Ishikawa (cell line): ENCODE measurements at regions not wholly inside any gene's neighbourhood (a gene's known extent, or its start where the extent isn't known, plus 50 kb on each side); places are given as distances from the start of the nearest gene placed in this dataset.

Source experiments
- CEBPB ChIP-seq: IDR thresholded peaks from 2 replicates; pipeline ENCODE4 v1.6.1; 2012
- EGR1 ChIP-seq: IDR thresholded peaks from 2 replicates; pipeline ENCODE4 v1.6.1; 2012
- EP300 ChIP-seq: IDR thresholded peaks from 2 replicates; pipeline ENCODE4 v1.6.1; 2012; ENCODE audit warnings: borderline replicate concordance
- FOXM1 ChIP-seq: IDR thresholded peaks from 2 replicates; pipeline ENCODE4 v1.6.1; 2012; ENCODE audit warnings: low read depth, borderline replicate concordance
- MAX ChIP-seq: IDR thresholded peaks from 2 replicates; pipeline ENCODE4 v1.6.1; 2012
- NFIC ChIP-seq: IDR thresholded peaks from 2 replicates; pipeline ENCODE4 v1.6.1; 2012
- REST ChIP-seq: IDR thresholded peaks from 2 replicates; pipeline ENCODE4 v1.6.1; 2012; ENCODE audit warnings: low read depth, mild to moderate bottlenecking
- TAF1 ChIP-seq: IDR thresholded peaks from 2 replicates; pipeline ENCODE4 v1.6.1; 2012; ENCODE audit warnings: low read depth, mild to moderate bottlenecking
- YY1 ChIP-seq: IDR thresholded peaks from 2 replicates; pipeline ENCODE4 v1.6.1; 2012; ENCODE audit warnings: low read depth

GRCh38 chr10:129386415-129387257 is 80.4 kb upstream of the MGMT start:
- TF ChIP-seq MAX (no peak), CEBPB (no peak), EGR1 (no peak), TAF1 (no peak), YY1 (no peak), REST (no peak), FOXM1 (no peak), EP300 (no peak), NFIC (no peak)
